GM06990 (cell line): ENCODE measurements at regions not wholly inside any gene's neighbourhood (a gene's known extent, or its start where the extent isn't known, plus 50 kb on each side); places are given as distances from the start of the nearest gene placed in this dataset.

Experiments used
- DNase-seq: peaks from one replicate; pipeline ENCODE4 v3.0.0-alpha.2; 2011; ENCODE audit not compliant: insufficient read length; ENCODE audit errors: extremely low read depth
- H3K27me3 ChIP-seq: replicated peaks from 2 replicates; pipeline ENCODE4 v1.6.0; 2011; ENCODE audit warnings: low read length; ENCODE audit not compliant: control insufficient read depth, insufficient read depth
- H3K36me3 ChIP-seq: 2 replicates; pipeline ENCODE4 v1.5.1; 2011; ENCODE audit warnings: low read length; ENCODE audit not compliant: control insufficient read depth, insufficient read depth
- H3K4me3 ChIP-seq: replicated peaks from 2 replicates; pipeline ENCODE4 v1.5.1; 2011; ENCODE audit warnings: low read depth, mild to moderate bottlenecking, control low read depth, low read length
- TF ChIP-seq, protein P1 (sequence below): IDR thresholded peaks from 2 replicates; pipeline ENCODE4 v1.5.1; 2011; ENCODE audit warnings: low read length, control low read depth, mild to moderate bottlenecking, inconsistent platforms; ENCODE audit not compliant: insufficient read depth, poor library complexity, severe bottlenecking

DNA sequence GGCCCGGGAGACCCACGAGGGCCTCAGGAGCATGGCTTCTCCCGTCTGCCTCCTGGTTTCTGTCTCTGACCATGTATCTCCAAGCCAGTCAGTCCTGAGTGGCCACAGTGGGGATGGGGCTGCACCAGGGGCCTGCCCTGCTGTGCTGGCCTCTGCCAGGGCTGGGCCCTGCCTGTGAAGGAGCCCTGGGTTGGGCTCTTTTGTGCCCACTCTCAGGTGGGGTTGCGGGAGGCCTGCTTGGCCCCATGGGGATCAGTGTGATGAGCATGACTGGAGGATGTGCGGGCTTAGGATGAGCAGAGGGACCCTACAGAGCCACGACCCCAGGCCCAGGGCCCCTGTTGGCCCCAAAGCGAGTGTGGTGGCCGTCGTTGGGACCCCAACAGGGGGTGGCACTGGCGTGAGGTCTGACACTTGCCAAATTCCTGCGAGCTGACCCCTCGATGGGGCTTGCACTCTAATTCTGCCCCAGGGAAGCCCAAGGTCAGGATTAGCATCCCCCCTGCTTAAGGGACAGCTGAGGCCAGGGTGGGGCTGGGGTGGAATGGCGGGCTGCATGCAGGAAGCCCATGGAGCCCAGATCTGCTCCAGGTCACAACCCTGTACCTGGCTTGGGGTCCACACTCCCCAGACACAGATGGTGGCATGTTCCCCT is 90.0 kb upstream of the BHLHE23 start:
- Histone ChIP-seq H3K36me3 (no peaks in the 10 kb centered on the region), H3K4me3 (no peak overlapping the region), H3K27me3 (no peaks in the 10 kb centered on the region)
- no peak for DNase-seq
- TF ChIP-seq, protein P1, sequence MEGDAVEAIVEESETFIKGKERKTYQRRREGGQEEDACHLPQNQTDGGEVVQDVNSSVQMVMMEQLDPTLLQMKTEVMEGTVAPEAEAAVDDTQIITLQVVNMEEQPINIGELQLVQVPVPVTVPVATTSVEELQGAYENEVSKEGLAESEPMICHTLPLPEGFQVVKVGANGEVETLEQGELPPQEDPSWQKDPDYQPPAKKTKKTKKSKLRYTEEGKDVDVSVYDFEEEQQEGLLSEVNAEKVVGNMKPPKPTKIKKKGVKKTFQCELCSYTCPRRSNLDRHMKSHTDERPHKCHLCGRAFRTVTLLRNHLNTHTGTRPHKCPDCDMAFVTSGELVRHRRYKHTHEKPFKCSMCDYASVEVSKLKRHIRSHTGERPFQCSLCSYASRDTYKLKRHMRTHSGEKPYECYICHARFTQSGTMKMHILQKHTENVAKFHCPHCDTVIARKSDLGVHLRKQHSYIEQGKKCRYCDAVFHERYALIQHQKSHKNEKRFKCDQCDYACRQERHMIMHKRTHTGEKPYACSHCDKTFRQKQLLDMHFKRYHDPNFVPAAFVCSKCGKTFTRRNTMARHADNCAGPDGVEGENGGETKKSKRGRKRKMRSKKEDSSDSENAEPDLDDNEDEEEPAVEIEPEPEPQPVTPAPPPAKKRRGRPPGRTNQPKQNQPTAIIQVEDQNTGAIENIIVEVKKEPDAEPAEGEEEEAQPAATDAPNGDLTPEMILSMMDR: no peak

DNA sequence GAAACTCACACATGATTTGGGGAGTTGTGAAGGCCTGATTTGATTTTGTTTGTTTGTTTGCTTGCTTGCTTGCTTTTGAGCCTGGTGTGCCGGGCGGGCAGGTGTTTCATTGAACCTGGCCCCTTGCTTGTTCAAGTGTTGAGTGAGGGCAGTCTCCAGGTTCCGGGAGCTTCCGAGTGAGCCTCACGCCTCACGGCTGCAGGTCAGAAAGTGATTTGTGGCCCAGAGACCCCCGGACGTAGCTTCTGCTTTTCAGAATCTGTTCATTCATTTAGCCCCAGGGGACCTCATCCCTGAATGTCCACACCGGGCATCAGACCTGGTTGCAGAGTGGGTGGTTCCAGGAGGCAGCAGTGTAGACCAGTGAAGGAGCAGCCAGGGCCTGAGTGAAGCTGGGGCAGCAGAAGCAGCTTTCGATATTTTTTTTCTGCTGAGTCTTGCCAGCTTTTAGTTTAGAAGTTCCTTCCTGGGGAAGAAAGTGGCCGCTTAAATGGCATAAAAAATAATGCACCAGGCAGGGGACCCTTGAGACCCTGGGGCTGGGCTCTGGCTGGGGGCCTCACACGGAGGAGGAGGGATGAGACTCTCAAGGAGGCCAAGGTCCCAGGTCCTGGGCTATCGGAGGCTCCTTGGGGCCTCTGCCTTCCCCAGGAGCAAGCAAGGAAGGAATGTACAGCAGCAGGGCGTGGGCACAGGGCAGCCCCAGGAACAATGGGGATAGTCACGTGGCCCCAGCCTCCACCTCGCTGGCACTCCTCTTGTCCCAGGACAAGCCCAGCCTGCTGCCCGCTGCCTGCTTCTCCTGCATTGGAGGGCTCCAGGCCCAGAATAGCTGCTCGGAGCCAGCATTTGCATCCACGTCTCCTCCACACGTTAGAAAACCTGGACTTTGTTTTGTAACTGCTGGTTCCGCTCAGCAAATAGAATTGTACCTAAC is 89.2 kb upstream of the BHLHE23 start:
- H3K27me3 ChIP-seq: no peaks in the 10 kb centered on the region

DNA sequence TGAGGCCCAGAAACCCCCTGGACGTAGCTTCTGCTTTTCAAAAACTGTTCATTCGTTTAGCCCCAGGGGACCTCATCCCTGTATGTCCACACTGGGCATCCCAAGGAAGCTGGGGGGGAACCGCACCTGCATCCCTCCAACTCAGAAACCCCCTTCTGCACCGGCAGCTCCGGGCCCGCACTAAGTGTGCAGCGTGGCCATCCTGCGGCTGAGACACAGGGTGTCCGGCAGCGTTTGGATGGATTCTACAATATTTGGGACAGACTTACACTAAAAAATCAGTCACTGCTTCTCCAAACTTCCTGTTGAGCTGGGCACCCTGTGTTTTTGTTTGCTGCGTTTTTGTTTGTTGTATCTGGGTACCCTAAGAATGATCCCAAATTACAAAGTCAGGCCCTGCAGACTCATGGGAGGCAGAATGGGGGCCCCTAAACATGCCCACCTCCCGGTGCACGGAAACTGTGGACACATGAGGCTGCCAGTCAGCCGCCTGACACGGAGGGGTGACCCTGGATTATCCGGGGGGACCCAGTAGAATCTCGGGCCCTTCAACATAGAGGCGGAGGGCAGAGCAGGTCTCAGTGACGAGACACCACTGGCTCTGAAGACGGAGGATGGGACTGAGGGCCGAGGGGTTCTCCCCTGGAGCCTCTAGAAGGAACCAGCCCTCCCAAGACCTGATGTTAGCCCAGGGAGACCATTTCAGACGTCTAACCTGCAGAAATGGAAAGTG is 88.2 kb upstream of the BHLHE23 start:
- no peak for DNase-seq
- Histone ChIP-seq H3K27me3 (no peaks in the 10 kb centered on the region; the same call in 1 of the 2 replicates), H3K36me3 (no peaks in the 10 kb centered on the region), H3K4me3 (no peak overlapping the region)
- TF ChIP-seq, protein P1: no peak

More for the DNA sequence above, 89.2 kb upstream of the BHLHE23 start:
- TF ChIP-seq, protein P1: no peak
- no peak for DNase-seq
- H3K4me3 ChIP-seq: no peak overlapping the region
- H3K36me3 ChIP-seq: no peaks in the 10 kb centered on the region

DNA sequence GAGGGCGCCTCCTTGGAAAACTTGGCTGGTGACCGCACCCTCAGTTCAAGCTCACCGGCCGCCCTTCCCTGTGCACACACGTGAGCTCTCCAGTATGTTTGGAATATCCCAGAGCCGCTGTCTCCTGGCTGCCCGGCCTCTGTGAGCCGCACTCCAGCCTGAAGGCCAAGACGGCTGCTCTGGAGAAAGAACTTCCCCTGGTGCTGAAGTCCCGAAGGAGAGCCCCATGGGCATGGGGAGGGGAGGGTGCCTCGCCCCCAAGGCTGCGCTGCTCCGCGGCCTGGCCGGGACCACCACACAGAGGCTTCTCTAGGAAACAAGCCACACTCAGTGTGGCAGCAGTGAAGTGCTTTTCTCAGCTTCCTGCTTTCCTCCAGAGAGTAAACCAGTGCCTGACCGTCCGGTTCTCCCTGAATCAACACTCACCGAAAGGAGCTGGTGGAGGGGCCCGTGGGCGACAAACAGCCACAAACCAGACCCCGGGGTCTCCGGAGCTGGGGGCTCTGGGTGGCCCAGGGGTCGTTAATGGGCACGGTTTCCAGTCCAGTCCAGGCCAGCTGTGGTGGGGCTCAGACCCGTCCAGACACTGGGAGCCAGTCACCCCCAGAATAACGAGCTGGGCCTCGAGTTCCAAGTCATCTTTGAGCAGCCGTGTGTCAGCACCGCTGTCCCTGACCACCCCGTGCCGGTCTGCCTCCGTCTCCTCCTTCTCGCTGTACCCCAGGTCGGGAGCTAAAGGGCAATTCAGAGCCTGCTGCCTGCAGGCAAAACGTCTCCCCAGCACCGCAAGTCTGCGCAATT is 87.4 kb upstream of the BHLHE23 start:
- H3K4me3 ChIP-seq: no peak overlapping the region
- no peaks in the 10 kb centered on the region for H3K36me3 ChIP-seq
- no peak for DNase-seq
- no peaks in the 10 kb centered on the region; the same call in 1 of the 2 replicates for H3K27me3 ChIP-seq
- TF ChIP-seq, protein P1: no peak

DNA sequence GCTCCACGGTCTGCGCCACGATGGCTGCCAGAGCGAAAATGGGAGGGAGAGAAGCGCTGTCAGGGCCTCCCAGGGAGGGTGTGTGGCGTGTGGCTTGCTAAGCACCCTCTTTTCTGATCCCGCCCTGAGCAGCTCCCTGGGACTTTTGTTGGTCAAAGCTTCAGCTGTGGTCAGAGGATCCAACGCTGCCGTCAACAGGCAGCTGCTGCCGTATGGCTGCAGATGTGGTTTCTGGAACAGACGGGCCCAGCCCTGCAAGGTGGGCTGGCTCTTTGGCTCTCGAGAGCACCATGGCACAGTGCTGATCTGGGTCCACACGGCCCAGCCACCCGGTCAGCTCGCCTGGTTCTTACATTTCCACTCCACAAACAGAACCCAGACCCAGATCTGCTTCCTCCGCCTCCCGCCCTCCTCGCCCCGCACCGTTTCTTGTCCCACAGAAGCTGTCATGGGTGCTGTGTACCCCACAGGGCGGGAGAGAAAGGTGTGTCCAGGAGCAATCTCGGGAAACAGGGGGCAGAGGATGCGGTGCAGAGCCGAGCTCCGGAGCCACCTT is 86.0 kb upstream of the BHLHE23 start:
- Histone ChIP-seq H3K4me3 (no peak overlapping the region), H3K27me3 (peaks cover 1% of the 10 kb centered on the region; the same call in 1 of the 2 replicates)
- TF ChIP-seq, protein P1: no peak

More for the DNA sequence above, 86.0 kb upstream of the BHLHE23 start:
- no peak for DNase-seq
- no peaks in the 10 kb centered on the region for H3K36me3 ChIP-seq
